GM19438 (cell line): ENCODE measurements at regions not wholly inside any gene's neighbourhood (a gene's known extent, or its start where the extent isn't known, plus 50 kb on each side); places are given as distances from the start of the nearest gene placed in this dataset.

Experiments
- ATAC-seq: cut with Tn5 transposase; IDR thresholded peaks from one replicate; pipeline ENCODE4 v1.9.1; 2021; ENCODE audit warnings: low read depth; ENCODE audit not compliant: unreplicated experiment

DNA sequence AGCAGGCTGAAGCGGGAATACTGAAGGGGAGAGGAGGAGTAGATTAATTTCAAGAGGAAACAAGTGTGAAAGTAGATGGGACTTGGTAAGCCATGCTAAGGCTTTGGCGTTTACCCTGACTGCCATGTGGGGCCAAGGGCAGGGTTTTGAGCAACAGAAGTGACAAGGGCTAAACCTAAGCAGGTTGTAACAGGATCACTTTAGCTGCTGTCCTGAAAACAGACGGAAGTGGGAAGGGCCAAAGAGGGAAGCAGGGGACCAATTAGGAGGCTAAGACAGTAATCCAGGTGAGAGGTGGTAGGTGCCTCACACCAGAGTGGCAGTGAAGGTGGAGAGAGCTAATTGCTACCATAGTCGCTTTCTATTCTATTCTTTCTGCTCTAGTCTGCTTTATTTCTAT lies 166.5 kb downstream of the PJA1 start:
- ATAC-seq = no peak

DNA sequence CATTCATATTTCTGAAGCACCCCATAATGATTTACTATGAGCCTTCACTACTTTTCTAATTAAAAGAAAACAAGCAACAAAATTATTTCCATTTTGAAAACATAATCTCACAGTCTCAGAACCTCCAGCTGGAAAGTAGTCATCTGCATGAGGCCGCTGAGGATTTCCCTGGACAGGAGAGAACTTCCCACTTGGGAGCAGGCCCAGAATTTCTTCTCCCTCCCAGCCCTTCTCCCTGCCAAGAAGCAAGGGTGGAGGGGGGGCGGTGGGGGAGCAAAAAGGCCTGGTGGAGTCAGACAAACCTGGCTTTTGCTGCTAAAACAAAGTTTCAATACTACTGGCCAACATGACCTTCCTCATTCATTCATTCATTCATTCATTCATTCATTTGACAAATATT lies 167.3 kb downstream of the PJA1 start:
- ATAC-seq = no peak

DNA sequence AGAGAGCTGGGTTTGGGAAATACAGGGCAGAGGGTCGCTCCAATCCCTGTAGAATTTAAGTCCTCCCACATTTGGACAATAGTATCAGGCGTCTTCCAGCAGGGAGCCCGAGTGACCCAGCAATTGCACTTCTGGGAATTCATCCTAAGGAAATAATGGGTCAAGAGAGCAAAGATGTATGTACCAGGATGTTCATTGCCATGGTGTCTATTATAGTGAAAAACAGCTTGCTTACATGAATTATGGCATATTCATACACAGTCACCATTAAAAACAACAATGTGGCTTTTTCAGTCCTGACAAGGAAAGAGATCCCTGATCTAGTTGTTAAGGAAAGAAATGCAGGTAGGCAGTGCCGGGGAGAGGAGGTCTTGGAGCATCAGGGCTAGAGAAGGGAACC lies 167.7 kb downstream of the PJA1 start:
- ATAC-seq = no peak

DNA sequence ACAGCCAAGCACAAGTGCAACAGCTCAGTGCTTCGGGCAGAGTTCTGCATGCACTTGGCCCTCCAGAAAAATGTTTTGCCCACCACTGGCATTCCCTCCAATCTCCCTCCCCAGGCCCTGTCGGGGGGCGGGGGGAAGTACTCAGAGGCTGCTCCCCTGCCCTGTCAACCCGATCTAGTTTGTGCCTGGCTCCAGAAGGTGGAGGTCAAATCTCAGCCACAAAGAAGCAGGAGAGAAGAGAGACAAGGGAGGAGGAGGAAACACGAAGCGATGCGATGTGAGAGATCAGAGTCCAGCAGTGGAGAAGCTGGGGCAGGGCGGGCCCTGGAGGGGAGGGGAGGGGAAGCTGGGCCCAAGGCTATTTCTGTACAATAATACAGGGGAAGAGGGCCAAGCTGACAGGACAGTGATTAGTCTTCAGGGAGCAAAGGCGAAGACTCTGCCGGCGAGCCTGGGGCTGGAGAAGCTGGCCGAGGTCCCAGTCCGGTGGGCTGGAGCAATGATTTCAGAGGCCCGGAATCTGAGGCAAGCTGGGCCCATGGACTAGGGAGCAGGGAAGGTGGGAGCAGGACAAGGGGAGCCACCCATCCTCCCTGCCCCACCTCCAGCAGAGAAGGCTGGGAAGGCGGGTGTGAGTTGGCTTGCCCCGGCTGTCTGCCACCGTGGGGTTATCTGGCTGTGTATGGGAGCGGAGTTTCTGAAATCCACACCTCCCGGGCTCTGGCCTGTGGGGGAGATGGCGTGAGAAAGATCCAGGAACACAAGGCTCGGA lies 167.1 kb downstream of the EFNB1 start:
- ATAC-seq = no peak

DNA sequence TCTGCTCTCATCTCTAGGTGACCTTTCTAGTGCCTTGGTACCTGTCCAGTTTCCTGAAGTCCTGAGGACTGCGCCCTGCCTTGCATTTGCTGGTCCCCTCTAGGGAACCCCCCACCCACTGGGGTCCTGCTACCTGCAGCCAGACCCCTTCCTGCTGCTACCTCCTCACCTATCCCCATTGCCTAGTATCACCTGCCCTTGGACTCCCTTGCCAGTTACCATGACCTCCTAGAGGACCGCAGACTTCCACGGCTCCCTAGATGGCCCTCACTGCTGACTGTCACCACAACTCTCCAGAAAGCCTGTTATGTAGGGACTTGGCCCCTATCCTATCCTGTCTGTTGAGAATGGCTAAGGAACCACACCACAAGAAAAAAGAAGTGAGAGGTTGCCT lies 166.6 kb downstream of the EFNB1 start:
- no peak for ATAC-seq

DNA sequence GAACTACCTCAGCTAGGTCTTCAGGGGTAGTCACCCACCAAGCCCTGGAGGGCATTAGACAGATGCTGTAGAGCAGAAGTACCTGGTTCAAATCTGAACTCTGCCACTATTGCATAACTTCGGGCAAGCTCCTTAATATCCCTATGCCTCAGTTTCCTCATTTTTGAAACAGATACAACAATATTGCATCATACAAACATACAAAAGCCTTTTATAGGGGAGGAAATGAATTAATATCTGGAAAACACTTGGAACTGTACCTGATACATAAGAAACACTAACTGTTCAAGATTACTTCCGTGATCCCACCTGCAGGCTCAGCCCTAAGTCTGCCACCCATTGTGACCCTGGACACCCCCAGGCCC lies 166.1 kb downstream of the EFNB1 start:
- no peak for ATAC-seq

DNA sequence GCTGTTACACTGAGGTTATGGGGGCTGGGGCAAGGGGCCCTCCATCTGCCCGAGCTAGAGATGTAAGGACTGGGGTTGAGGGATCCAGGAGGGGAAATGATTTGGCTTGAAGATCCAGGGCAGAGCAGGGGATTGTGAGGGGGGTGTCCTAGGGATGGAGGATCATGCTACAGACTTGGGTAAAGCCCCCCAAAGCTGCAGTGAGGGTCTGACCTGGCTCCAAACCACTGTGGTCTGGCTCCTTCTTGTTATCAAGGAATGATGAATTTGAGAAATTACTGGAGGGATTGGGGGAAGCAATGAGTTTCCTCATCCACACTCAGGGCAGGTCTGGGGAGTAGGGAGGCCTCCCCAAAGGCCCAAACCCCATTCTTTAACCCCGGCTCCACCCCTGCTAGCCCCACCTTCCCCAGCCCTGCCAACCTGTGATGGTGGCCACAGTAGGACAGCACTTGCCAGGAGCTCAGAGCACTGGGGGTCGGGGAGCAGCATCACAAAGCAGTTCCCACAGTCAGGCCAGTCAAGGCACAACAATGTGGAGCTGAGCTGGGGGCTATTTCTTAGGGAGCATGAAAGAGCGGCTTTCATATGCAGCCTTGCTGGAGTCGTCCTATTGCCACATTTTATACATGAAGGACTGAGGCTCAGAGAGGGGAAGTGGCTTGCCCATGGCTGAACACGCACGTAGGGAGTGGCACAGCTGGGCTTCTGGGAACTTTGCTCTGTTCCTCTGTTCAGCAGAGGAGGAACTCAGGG lies 165.5 kb downstream of the EFNB1 start:
- ATAC-seq = no peak

DNA sequence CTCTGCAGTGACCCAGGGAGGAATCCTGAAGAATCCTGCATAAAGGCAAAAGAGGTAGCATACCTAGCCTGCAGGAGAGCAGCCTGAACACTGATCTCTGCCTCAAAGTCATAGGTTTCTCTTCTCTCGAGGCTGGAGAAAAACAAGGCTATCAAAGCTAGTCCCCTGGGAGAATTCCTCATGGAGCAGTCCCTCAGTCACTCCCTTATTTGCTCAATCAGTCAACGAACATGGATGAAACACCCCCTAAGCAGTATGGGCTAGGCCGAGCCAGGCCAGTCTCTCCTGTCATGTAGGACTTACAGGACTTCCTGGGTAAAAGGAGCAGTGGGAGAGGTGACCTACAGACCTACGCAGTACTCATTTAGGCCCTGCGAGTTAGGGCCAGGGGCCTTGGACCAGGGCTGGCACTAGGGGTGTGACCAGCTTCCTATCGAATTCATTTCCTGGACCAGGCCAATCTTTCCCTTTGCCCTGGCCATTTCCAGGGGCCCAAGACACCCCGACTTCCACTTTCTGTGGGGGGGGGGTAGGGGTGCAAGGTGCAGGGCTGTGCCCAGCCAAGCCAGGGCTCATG lies 164.1 kb downstream of the EFNB1 start:
- no peak for ATAC-seq

DNA sequence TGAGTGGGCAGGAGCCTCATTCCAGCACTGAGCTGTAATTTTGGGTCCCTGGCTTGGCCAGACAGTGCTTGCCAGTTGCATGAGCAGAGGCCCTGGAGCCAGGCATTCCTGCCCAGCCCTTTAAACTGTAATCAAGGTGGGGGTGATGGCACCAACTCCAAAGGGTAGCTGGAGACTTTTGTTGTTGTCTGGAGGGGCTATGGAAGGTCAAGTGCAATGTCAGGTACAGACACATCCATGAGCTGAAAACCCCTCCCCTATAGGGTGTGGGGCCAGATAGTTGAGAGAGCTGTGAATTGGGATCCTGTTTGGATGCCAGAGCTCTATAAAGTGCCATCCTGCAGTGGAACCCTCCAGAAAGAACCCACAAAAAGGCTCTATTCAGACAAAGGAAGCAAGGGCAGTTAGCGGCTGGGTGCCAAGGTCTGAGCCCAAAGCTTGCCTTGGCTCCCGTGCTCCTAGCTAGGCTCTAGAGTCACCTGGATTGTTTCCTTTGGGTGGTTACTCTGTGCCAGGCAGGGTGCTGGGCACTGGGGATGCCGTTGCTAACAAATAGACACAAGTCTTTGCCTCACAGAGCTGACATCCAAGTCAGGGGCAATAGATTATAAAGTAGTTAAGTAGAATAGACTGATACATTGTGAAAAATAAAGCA lies 163.0 kb downstream of the EFNB1 start:
- no peak for ATAC-seq

DNA sequence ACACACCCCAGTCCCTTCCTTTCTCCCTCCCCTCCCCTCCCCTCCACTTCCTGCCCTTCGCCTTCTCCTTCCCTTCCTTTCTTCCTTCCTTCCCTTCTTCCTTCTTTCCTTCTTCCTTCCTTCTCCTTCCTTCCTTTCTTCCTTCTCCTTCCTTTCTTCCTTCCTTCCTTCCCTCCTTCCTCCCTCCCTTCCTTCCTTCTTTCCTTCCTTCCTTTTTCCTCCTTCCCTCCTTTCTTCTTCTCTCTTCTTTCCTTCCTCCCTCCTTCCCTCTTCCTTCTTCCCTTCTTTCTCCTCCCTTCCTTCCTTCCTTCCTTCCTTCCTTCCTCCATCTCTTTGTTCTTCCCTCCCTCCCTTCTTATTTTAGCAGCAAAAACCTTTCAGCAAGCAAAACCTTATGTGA lies 162.1 kb downstream of the EFNB1 start:
- ATAC-seq = no peak

DNA sequence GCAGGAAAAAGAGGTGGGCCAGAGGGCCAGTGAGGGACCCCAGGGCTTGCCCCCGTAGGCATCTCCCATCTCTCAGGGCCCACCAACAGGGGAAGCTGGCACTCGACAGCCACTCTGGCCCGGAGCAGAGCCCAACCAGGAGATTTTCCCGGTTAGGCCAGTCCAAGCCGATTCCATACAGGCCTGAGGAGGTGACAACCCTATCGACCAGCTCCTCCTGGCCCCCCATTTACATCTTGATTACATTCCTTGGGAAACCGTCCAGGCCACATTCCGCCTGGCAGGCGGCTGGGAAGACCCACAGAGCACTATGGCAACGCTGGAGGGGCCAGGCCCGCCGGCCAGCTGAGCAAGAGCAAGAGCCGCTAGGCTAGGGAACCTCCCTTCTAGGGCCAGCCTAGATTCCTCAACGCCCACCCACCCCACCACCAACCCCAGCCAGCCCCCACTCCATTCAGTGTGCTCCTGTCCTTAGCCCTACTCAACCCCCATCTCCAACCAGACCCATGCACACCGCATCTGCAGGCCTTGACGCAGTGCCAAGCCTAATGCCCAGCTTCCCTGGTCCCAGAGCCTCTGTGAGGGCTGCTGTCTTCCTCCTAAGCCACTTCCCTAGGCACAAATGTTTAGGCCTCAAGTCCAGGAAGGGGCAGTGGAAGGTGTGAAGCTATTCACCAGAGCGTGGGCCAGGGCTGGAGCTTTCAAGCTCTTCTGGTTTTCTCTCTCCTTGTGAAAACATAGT lies 161.2 kb downstream of the EFNB1 start:
- no peak for ATAC-seq

DNA sequence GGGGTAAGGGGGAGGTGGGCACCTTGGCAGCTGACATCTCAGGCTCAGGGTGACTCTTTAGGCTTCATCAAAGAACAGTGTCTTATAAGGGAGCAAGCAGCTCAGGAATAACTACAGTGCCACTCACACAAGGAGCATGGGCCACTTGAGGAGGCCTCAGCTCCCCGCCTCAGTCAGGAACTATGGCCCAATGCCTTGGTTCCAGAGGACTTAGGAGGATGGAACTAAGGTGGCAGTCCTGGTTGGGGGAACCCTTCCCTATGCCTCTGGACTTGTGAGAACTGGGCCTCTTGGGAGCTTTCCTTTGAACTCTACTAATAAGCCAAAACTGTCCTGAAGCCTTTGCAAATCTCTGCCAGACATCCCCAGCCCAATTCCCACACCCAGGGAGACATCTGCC lies 160.6 kb downstream of the EFNB1 start:
- no peak for ATAC-seq

DNA sequence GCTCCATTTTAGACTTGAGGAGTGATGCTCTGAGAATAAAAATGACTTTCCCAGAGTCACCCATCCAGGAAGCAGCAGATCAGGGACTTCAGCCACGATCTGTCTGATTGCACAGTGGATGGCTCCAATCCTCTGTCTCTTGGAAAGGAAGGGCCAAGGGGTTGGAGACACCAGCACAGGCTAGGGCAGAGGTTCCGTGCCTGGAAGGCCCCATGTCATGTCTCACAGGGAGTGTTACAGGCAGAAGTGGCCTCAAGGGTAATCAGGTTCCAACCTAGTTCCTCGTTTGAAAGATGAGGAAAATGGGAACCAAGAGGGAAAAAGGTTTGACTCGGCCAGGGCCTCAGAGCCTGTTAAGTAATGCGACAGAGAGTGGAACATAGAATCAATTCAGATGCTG lies 160.0 kb downstream of the EFNB1 start:
- no peak for ATAC-seq

DNA sequence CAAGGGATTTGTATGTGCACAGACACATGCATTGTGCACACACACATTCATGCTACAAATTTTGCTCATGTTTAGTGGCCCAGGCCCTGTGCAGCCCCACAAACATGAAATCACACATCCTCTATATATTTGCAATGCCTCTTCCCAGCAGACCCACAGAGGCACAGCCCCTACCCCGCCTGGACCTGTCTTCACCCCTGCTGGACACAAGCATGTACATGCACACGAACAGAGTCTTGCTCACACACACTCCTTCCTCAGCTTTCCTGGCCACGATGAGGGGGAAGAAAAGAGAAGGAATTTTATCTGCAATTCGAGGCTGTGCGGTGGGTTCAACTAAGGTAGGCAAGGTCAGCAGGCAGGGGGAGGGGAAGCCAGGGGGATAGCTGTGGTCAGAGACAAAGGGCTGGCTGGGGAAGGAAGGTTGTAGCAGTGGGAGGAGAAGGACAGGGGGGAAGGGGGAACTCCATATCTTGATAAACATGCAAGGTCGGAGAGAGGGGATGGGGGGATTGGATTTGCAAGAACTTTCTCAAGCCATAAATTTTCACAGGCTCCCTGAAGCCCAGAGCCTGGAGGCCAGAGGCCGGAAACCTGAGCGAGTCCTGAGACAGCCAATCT lies 156.4 kb downstream of the EFNB1 start:
- ATAC-seq = no peak

DNA sequence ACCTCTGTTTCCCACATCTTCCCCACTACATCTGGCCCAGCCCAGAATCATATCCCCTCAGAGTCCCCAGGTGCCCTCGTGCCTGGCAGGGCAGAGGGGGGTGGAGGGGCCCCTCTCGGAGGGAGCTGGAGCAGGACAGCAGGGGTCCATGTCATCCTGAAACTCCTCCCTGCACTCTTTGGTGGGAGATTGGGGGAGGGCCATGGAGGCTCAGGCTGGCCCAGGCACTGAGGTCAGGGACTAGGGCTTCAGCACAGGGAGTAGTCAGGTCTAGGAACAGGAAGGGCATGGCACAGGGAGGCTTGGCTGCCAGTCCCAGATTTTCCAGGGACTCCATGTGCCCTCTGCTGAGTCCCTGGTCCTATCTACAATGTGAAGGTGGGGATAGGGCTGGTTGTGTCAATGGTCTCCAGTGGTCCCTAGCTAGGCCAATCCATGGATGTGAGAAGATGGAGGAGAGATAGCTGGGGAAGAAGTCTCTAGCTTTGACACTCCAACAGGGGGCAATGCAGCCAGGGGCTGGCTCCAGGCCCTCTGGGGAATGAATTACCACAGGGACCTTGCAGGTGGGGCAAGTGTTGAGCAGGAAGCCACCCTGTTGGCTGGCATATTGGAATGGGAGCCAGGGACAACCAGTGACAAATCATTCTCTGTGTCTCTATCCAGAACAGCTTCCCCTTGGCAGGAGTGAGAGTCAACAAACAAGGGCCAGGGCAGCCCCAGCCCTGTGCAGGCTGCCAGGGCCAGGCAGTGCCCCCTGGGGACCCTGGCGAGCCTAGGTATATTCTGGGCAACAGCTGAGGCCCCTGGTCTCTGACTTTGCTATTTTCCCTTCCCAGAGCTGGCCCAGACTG lies 154.4 kb downstream of the EFNB1 start:
- no peak for ATAC-seq

DNA sequence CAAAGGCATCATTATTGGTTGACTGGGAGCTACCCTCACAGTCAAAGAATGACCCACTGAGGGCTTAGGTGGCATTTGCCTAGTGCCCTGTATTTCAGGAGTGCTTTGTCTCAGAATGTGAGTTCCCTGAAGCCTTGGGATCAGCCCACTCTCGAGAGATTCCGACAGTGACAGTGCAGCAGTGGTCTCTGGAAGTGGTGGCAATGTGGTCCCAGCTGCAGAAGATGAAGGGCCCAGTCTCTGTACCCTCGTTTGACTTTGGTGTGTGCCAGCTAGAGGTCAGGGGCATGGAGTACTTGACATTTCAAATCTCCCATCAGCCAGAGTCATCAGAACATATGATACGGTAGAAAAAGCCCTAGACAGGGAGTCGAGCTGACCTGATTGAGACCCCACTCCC lies 153.7 kb downstream of the EFNB1 start:
- ATAC-seq = no peak

DNA sequence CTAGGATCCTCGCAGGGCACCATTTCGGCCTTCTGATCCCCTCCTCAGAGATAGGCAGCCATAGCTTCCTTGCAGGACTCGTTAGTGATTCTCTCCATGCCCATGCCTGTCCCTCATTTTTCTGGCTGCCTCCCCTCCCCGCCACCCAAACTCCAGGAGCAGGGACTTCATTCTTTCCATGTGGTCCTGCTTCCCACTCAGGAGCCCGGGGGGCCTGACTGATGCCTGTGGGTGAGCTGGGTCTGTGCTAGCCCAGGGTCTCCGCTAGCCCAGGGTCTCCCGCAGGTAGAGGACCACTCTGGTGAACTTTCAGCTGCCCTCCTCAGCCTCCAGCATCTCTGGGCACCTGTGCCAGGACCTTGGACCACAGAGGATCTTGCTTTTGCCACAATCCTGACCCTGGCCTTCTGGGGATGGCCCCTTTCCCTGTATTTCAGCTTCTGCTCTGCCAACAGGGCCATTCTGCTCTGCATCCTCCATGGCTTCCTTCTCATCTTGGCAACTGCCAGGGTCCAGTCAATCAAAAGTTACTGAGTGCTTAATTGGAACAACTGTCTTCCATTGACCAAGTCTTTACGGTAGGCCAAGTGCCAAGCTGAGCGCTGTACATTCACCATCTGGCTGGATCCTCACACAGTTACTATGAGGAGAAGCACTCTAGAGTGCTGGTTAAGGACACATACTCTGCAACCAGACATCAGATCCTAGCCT lies 152.2 kb downstream of the EFNB1 start:
- ATAC-seq = no peak

DNA sequence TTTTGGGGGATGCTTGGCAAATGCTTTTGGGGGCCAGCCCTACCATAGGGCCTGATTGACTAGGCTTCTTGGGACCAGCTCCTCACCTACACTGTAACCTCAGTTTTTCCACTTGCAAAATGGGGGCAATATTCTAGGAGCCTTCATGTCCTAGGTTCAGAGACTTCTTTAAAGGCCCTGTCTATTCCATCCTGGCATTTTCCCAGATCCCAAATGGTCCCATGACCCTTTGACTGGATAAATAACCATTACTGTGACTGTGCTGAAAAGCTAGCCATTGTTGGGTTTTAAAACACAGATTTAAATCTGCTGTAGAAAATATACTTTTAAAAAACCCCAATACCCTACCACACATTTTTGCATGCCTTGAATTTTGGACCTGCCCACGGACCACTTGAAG lies 149.8 kb downstream of the EFNB1 start:
- ATAC-seq = no peak

DNA sequence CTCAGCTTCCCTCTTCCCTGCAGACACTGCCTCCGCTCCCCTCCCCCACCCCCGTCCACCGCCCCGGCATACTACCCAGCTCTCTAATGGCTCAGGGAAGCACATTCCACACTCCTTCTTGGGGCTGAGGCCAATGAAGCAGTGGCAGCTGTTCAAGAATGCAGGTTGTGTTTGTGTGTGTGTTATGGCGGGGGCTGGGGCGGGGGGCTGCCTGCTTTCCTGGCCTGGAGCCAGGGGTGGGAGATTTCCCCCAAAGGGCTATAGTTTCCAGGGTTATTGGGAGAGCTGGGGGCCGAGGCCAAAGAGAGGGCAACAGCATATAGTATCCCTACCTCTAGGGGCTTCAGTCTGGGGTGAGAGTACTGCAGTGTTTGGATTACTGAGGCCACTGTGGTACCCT lies 149.4 kb downstream of the EFNB1 start:
- no peak for ATAC-seq
